Mammary epithelial cell (primary cell): ENCODE measurements at regions not wholly inside any gene's neighbourhood (a gene's known extent, or its start where the extent isn't known, plus 50 kb on each side); places are given as distances from the start of the nearest gene placed in this dataset.

Experiments
- CTCF ChIP-seq, 2 donors: IDR thresholded peaks in 1 of 2; conservative IDR thresholded peaks in 1 of 2; 2 replicates each; pipeline ENCODE4 v1.5.1; 2011 to 2012; ENCODE audit warnings: inconsistent platforms in 2 of 2, low read length in 2 of 2, mild to moderate bottlenecking in 2 of 2, control low read depth in 1 of 2, low read depth in 1 of 2; ENCODE audit not compliant: insufficient read depth in 1 of 2; ENCODE audit errors: extremely low read depth in 1 of 2
- EZH2 ChIP-seq: IDR thresholded peaks from 2 replicates; pipeline ENCODE4 v1.6.1; 2012; ENCODE audit warnings: low read length, inconsistent platforms, borderline replicate concordance

GRCh38 chrX:45815441-45815840, 614.8 kb upstream of the DIPK2B start:
- no peak for TF ChIP-seq CTCF (conservative IDR thresholded peaks at IDR 0.05 in 1 of 2, IDR thresholded peaks at IDR 0.05 in 1 of 2; ENCODE audit: extremely low read depth in 1 of 2, insufficient read depth in 1 of 2, low read depth in 1 of 2, low read length in 2 of 2)
- TF ChIP-seq EZH2 = no peak
